GM23338 (cell line): ENCODE measurements at regions not wholly inside any gene's neighbourhood (a gene's known extent, or its start where the extent isn't known, plus 50 kb on each side); places are given as distances from the start of the nearest gene placed in this dataset.

ENCODE experiments used
- ATAC-seq: fragments of 200-7000 bp; cut with Tn5 transposase; 3 replicates; pipeline ENCODE4 v1.9.1; 2020
- DNase-seq: peaks from one replicate; pipeline ENCODE4 v3.0.0-alpha.2; 2015; ENCODE audit warnings: low spot score
- H2AFZ ChIP-seq: fragments of 200-600 bp; sonication (generic); 2 replicates; pipeline ENCODE4 v1.8.0; 2016; ENCODE audit warnings: antibody characterized with exemption, mild to moderate bottlenecking, moderate library complexity
- H3F3A ChIP-seq: fragments of 200-600 bp; sonication (generic); replicated peaks from 2 replicates; pipeline ENCODE4 v1.8.0; 2017; ENCODE audit warnings: antibody characterized with exemption, mixed run types, low read depth
- H3K27ac ChIP-seq: fragments of 200-600 bp; sonication (generic); 2 replicates; pipeline ENCODE4 v1.6.1; 2016; ENCODE audit warnings: low read depth
- H3K27me3 ChIP-seq: fragments of 200-600 bp; sonication (generic); 2 replicates; pipeline ENCODE4 v1.8.0; 2016; ENCODE audit warnings: mild to moderate bottlenecking, mixed run types, moderate library complexity; ENCODE audit not compliant: insufficient read depth
- H3K36me3 ChIP-seq: fragments of 200-600 bp; sonication (generic); 2 replicates; pipeline ENCODE4 v1.8.0; 2016; ENCODE audit warnings: mild to moderate bottlenecking; ENCODE audit not compliant: insufficient read depth
- H3K4me1 ChIP-seq: fragments of 200-600 bp; sonication (generic); 2 replicates; pipeline ENCODE4 v1.8.0; 2016; ENCODE audit warnings: mild to moderate bottlenecking, moderate library complexity; ENCODE audit not compliant: insufficient read depth
- H3K4me2 ChIP-seq: fragments of 200-600 bp; sonication (generic); 2 replicates; pipeline ENCODE4 v1.7.1; 2017; ENCODE audit warnings: mixed run types
- H3K4me3 ChIP-seq: fragments of 200-600 bp; sonication (generic); 2 replicates; pipeline ENCODE4 v1.6.1; 2016; ENCODE audit warnings: mixed run types
- H3K79me2 ChIP-seq: fragments of 200-600 bp; sonication (generic); replicated peaks from 2 replicates; pipeline ENCODE4 v1.8.0; 2017; ENCODE audit warnings: mild to moderate bottlenecking; ENCODE audit not compliant: insufficient read depth
- H3K9me2 ChIP-seq: fragments of 200-600 bp; sonication (generic); 2 replicates; pipeline ENCODE4 v1.8.0; 2017; ENCODE audit not compliant: insufficient read depth
- H4K20me1 ChIP-seq: fragments of 200-600 bp; sonication (generic); replicated peaks from 2 replicates; pipeline ENCODE4 v1.8.0; 2017; ENCODE audit warnings: mild to moderate bottlenecking; ENCODE audit not compliant: insufficient read depth
- H3K27ac Mint-ChIP-seq: 2 replicates; pipeline ENCODE4 v1.8.0; 2020; ENCODE audit warnings: inconsistent platforms, mild to moderate bottlenecking, moderate library complexity, mixed read lengths
- H3K27me3 Mint-ChIP-seq: 3 replicates; pipeline ENCODE4 v1.8.0; 2022; ENCODE audit warnings: low read depth, mild to moderate bottlenecking, moderate library complexity, mixed read lengths, inconsistent platforms; ENCODE audit not compliant: insufficient read depth, poor library complexity
- H3K36me3 Mint-ChIP-seq: 3 replicates; pipeline ENCODE4 v1.8.0; 2021; ENCODE audit warnings: low read depth, mild to moderate bottlenecking, inconsistent platforms, moderate library complexity, mixed read lengths
- H3K4me1 Mint-ChIP-seq: 3 replicates; pipeline ENCODE4 v1.8.0; 2020; ENCODE audit warnings: mild to moderate bottlenecking, inconsistent platforms, mixed read lengths
- H3K4me3 Mint-ChIP-seq: 3 replicates; pipeline ENCODE4 v1.8.0; 2021; ENCODE audit warnings: moderate library complexity, mild to moderate bottlenecking, inconsistent platforms, mixed read lengths
- H3K9me3 Mint-ChIP-seq: 3 replicates; pipeline ENCODE4 v1.8.0; 2020; ENCODE audit warnings: moderate library complexity, mild to moderate bottlenecking, inconsistent platforms, mixed read lengths
- CREB1 ChIP-seq: fragments of 250-450 bp; sonication (Bioruptor Pico); IDR thresholded peaks from 2 replicates; pipeline ENCODE4 v1.5.0; 2020; ENCODE audit warnings: low read depth, mild to moderate bottlenecking, moderate library complexity
- EZH2 ChIP-seq: fragments of 200-600 bp; sonication (generic); IDR thresholded peaks from one replicate; pipeline ENCODE4 v1.8.0; 2017; ENCODE audit warnings: antibody characterized with exemption, mild to moderate bottlenecking, low read depth; ENCODE audit not compliant: unreplicated experiment
- EZH2phosphoT487 ChIP-seq: fragments of 200-600 bp; sonication (generic); IDR thresholded peaks from one replicate; pipeline ENCODE4 v1.8.1; 2018; ENCODE audit warnings: antibody characterized with exemption; ENCODE audit not compliant: unreplicated experiment
- JUNB ChIP-seq: IDR thresholded peaks from one replicate; pipeline ENCODE4 v1.6.1; 2016; ENCODE audit warnings: antibody characterized with exemption; ENCODE audit not compliant: unreplicated experiment
- NANOG ChIP-seq: IDR thresholded peaks from 2 replicates; pipeline ENCODE4 v1.6.1; 2016; ENCODE audit warnings: antibody characterized with exemption, borderline replicate concordance
- POLR2AphosphoS5 ChIP-seq: IDR thresholded peaks from 2 replicates; pipeline ENCODE4 v1.6.1; 2016; ENCODE audit warnings: antibody characterized with exemption, low read depth
- STAT1 ChIP-seq: IDR thresholded peaks from one replicate; pipeline ENCODE4 v1.6.1; 2016; ENCODE audit warnings: antibody characterized with exemption; ENCODE audit not compliant: unreplicated experiment
- ZNF114 ChIP-seq: fragments of 250-450 bp; sonication (Bioruptor Pico); IDR thresholded peaks from 2 replicates; pipeline ENCODE4 v1.5.0; 2020; ENCODE audit warnings: mild to moderate bottlenecking, moderate library complexity
- ZNF331 ChIP-seq: fragments of 250-450 bp; sonication (Bioruptor Pico); IDR thresholded peaks from 2 replicates; pipeline ENCODE4 v1.5.0; 2020; ENCODE audit warnings: low read depth, mild to moderate bottlenecking, moderate library complexity
- TF ChIP-seq, protein P1 (sequence below): IDR thresholded peaks from one replicate; pipeline ENCODE4 v1.6.1; 2018; ENCODE audit warnings: antibody characterized with exemption; ENCODE audit not compliant: unreplicated experiment
- TF ChIP-seq, protein P2 (sequence below), 2 experiments: fragments of 200-600 bp in 1 of 2; sonication (generic) in 1 of 2; conservative IDR thresholded peaks; 2 replicates each; pipeline versions ENCODE4 v1.5.1 to v1.6.1; 2016 to 2017; ENCODE audit warnings: antibody characterized with exemption in 2 of 2, low read depth in 2 of 2, mild to moderate bottlenecking in 2 of 2, moderate library complexity in 1 of 2
- TF ChIP-seq, protein P3 (sequence below): IDR thresholded peaks from 2 replicates; pipeline ENCODE4 v1.6.1; 2016; ENCODE audit warnings: antibody characterized with exemption
- TF ChIP-seq, protein P4 (sequence below): fragments of 250-450 bp; sonication (Bioruptor Pico); IDR thresholded peaks from 2 replicates; pipeline ENCODE4 v1.5.0; 2020; ENCODE audit warnings: mild to moderate bottlenecking, moderate library complexity

DNA sequence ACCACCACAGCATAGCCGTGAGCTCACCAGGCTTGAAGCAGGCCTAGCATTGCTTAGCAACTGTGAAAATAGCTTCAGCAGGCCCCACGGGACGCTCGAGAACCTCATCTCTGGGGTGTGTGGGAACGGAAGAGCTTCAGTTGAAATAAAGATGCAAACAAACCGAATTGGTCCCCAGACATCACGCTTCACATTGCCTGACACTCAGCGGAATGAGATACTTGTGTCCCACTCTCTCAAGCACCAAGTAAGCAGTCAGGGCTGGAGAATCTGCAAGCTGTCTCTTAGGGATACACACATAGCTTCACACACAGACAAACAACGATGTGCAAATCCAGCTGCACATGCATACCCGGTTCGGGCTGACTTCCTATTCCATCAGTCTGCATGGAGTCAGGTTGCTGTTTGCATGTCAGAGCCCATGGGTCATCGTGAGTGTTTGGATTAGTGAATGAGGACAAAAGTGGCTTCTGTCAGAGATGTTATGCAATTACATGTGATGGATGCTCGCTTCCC is 205.7 kb downstream of the SNX19 start:
- Histone ChIP-seq H2AFZ (no peak overlapping the region), H3K27ac (no peak overlapping the region)
- ATAC-seq = no peak

More for the DNA sequence above, 205.7 kb downstream of the SNX19 start:
- no peaks in the 10 kb centered on the region for H3K27me3 ChIP-seq
- H3K36me3 ChIP-seq = no peaks in the 10 kb centered on the region
- TF ChIP-seq NANOG (no peak), ZNF331 (CRISPR knock-in tag) (no peak), STAT1 (no peak), CREB1 (no peak), ZNF114 (CRISPR knock-in tag) (no peak), EZH2 (no peak), JUNB (no peak), EZH2phosphoT487 (no peak), POLR2AphosphoS5 (no peak)
- TF ChIP-seq, protein P1, sequence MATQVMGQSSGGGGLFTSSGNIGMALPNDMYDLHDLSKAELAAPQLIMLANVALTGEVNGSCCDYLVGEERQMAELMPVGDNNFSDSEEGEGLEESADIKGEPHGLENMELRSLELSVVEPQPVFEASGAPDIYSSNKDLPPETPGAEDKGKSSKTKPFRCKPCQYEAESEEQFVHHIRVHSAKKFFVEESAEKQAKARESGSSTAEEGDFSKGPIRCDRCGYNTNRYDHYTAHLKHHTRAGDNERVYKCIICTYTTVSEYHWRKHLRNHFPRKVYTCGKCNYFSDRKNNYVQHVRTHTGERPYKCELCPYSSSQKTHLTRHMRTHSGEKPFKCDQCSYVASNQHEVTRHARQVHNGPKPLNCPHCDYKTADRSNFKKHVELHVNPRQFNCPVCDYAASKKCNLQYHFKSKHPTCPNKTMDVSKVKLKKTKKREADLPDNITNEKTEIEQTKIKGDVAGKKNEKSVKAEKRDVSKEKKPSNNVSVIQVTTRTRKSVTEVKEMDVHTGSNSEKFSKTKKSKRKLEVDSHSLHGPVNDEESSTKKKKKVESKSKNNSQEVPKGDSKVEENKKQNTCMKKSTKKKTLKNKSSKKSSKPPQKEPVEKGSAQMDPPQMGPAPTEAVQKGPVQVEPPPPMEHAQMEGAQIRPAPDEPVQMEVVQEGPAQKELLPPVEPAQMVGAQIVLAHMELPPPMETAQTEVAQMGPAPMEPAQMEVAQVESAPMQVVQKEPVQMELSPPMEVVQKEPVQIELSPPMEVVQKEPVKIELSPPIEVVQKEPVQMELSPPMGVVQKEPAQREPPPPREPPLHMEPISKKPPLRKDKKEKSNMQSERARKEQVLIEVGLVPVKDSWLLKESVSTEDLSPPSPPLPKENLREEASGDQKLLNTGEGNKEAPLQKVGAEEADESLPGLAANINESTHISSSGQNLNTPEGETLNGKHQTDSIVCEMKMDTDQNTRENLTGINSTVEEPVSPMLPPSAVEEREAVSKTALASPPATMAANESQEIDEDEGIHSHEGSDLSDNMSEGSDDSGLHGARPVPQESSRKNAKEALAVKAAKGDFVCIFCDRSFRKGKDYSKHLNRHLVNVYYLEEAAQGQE = no peak
- TF ChIP-seq, protein P2, sequence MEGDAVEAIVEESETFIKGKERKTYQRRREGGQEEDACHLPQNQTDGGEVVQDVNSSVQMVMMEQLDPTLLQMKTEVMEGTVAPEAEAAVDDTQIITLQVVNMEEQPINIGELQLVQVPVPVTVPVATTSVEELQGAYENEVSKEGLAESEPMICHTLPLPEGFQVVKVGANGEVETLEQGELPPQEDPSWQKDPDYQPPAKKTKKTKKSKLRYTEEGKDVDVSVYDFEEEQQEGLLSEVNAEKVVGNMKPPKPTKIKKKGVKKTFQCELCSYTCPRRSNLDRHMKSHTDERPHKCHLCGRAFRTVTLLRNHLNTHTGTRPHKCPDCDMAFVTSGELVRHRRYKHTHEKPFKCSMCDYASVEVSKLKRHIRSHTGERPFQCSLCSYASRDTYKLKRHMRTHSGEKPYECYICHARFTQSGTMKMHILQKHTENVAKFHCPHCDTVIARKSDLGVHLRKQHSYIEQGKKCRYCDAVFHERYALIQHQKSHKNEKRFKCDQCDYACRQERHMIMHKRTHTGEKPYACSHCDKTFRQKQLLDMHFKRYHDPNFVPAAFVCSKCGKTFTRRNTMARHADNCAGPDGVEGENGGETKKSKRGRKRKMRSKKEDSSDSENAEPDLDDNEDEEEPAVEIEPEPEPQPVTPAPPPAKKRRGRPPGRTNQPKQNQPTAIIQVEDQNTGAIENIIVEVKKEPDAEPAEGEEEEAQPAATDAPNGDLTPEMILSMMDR (conservative IDR thresholded peaks at IDR 0.05; ENCODE audit: low read depth in 2 of 2) = no peak
- TF ChIP-seq, protein P3, sequence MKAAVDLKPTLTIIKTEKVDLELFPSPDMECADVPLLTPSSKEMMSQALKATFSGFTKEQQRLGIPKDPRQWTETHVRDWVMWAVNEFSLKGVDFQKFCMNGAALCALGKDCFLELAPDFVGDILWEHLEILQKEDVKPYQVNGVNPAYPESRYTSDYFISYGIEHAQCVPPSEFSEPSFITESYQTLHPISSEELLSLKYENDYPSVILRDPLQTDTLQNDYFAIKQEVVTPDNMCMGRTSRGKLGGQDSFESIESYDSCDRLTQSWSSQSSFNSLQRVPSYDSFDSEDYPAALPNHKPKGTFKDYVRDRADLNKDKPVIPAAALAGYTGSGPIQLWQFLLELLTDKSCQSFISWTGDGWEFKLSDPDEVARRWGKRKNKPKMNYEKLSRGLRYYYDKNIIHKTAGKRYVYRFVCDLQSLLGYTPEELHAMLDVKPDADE = no peak
- TF ChIP-seq, protein P4, sequence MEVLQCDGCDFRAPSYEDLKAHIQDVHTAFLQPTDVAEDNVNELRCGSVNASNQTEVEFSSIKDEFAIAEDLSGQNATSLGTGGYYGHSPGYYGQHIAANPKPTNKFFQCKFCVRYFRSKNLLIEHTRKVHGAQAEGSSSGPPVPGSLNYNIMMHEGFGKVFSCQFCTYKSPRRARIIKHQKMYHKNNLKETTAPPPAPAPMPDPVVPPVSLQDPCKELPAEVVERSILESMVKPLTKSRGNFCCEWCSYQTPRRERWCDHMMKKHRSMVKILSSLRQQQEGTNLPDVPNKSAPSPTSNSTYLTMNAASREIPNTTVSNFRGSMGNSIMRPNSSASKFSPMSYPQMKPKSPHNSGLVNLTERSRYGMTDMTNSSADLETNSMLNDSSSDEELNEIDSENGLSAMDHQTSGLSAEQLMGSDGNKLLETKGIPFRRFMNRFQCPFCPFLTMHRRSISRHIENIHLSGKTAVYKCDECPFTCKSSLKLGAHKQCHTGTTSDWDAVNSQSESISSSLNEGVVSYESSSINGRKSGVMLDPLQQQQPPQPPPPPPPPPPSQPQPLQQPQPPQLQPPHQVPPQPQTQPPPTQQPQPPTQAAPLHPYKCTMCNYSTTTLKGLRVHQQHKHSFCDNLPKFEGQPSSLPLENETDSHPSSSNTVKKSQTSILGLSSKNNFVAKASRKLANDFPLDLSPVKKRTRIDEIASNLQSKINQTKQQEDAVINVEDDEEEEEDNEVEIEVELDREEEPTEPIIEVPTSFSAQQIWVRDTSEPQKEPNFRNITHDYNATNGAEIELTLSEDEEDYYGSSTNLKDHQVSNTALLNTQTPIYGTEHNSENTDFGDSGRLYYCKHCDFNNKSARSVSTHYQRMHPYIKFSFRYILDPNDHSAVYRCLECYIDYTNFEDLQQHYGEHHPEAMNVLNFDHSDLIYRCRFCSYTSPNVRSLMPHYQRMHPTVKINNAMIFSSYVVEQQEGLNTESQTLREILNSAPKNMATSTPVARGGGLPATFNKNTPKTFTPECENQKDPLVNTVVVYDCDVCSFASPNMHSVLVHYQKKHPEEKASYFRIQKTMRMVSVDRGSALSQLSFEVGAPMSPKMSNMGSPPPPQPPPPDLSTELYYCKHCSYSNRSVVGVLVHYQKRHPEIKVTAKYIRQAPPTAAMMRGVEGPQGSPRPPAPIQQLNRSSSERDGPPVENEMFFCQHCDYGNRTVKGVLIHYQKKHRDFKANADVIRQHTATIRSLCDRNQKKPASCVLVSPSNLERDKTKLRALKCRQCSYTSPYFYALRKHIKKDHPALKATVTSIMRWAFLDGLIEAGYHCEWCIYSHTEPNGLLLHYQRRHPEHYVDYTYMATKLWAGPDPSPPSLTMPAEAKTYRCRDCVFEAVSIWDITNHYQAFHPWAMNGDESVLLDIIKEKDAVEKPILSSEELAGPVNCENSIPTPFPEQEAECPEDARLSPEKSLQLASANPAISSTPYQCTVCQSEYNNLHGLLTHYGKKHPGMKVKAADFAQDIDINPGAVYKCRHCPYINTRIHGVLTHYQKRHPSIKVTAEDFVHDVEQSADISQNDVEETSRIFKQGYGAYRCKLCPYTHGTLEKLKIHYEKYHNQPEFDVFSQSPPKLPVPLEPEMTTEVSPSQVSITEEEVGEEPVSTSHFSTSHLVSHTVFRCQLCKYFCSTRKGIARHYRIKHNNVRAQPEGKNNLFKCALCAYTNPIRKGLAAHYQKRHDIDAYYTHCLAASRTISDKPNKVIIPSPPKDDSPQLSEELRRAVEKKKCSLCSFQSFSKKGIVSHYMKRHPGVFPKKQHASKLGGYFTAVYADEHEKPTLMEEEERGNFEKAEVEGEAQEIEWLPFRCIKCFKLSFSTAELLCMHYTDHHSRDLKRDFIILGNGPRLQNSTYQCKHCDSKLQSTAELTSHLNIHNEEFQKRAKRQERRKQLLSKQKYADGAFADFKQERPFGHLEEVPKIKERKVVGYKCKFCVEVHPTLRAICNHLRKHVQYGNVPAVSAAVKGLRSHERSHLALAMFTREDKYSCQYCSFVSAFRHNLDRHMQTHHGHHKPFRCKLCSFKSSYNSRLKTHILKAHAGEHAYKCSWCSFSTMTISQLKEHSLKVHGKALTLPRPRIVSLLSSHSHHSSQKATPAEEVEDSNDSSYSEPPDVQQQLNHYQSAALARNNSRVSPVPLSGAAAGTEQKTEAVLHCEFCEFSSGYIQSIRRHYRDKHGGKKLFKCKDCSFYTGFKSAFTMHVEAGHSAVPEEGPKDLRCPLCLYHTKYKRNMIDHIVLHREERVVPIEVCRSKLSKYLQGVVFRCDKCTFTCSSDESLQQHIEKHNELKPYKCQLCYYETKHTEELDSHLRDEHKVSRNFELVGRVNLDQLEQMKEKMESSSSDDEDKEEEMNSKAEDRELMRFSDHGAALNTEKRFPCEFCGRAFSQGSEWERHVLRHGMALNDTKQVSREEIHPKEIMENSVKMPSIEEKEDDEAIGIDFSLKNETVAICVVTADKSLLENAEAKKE (CRISPR knock-in tag) = no peak
- Mint-ChIP-seq H3K4me1 (peaks cover 2% of the 10 kb centered on the region; the same call in 2 of the 3 replicates), H3K4me3 (no peak overlapping the region), H3K9me3 (peaks cover 3% of the 10 kb centered on the region; the same call in 2 of the 3 replicates), H3K27ac (no peak overlapping the region), H3K27me3 (peaks cover 9% of the 10 kb centered on the region), H3K36me3 (no peaks in the 10 kb centered on the region)
- DNase-seq = no peak
- no peaks in the 10 kb centered on the region for H3K79me2 ChIP-seq
- no peak overlapping the region for H3K4me2 ChIP-seq
- no peaks in the 10 kb centered on the region for H3K4me1 ChIP-seq
- H4K20me1 ChIP-seq = no peaks in the 10 kb centered on the region
- H3K4me3 ChIP-seq = no peak overlapping the region
- H3F3A ChIP-seq = no peaks in the 10 kb centered on the region
- H3K9me2 ChIP-seq = peaks cover 5% of the 10 kb centered on the region; the same call in 1 of the 2 replicates
